ENCODE measurements at regions not wholly inside any gene's neighbourhood (a gene's known extent, or its start where the extent isn't known, plus 50 kb on each side); places are given as distances from the start of the nearest gene placed in this dataset.
A peak's percentile ranks its signal among the peaks of the same experiment; 100 is the strongest.

GRCh38 chr6:30396833-30397479 lies 52.0 kb downstream of the RPP21 start:
- peak; percentile 79 to 89 for DNase-seq

DNA sequence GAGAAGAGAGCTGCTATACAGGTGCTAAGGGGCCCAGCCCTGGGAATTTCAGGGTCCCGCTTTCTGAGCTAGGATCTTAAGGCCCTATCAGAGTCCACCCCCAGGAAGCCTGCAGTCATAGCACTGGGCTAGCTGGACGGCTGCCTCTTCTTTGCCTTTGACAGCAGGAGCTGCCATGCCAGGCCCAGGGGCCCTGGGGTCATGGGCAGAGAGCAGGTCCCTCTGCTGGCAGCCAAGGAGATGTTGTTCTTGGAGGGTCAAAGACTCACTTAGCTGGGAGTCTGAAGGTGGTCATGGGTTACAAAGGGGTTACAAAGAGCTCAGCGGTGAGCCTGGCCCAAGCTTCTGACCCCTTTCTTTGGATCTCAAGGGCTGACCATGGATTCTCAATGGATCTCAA lies 52.7 kb downstream of the RPP21 start:
- DNase-seq: no peak

DNA sequence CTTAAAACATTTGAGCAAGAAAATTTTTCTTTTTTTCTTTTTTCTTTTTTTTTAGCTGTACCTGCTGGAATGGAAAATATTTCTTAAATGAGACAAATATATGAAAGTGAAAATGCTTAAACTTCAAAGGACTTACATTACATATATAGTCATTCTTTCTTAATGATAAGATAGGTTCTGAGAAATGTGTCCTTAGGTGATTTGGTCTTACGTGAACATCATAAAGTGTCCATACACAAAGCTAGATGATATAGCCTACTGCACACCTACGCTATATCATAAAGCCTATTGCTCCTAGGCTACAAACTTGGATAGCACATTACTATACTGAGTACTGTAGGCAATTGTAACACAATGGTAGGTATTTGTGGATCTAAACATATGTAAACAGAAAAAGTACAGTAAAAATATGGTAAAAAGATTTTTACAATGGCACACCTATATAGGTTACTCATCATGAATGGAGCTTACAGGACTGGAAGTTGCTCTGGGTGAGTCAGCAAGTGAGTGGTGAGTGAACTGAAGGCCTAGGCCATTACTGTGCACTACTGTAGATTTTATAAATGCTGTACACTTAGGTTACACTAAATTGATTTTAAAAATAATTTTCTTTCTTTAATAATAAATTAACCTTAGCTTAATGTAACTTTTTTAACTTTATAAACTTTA lies 54.6 kb downstream of the RPP21 start:
- no peak for DNase-seq

- DNase-seq: no peak
These were observed 61.0 kb downstream of the RPP21 start for GRCh38 chr6:30405934-30406333.

DNA sequence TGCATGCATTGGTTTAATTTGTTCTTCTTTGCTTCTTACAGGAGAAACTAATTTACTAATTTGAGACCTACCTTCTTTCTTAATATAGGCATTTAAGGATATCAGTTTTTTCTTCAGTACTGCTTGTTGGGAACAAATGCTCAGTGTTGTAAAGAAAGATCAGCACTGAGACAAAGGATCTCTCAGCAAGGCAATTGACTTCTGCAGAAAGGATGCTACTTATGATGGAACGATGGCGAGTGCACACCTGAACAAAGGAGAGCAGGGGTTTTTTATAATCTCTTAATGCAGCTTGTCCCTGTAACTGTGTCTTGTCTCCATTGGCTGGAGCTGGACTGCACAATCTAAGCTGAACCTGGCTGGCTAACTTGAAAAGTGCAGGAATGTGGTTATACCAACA lies 64.2 kb downstream of the RPP21 start:
- DNase-seq: no peak

- peak; percentile 55 to 59 for DNase-seq
These were observed 66.7 kb downstream of the RPP21 start for GRCh38 chr6:30411515-30412207.

DNA sequence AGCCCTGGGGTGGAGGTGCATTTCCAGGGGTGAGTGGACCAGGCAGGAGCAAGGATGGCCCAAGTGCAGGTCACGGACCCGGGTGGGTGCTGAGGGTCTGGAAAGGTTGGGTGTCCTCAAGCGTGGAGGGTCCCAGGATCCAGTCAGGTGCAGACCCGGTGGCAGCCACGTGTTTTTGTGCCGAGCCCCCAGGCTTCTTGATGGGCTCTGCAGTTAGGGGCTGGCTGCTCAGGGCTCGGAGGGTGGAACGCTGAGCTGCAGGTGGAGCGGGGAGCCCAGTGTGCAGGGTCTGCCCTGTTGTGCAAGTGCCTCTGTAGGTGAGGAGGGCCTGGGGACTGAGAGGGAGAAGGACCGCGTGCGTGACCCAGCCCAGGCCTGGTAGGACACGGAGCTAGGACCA lies 70.9 kb upstream of the HLA-E start:
- DNase-seq: no peak

DNA sequence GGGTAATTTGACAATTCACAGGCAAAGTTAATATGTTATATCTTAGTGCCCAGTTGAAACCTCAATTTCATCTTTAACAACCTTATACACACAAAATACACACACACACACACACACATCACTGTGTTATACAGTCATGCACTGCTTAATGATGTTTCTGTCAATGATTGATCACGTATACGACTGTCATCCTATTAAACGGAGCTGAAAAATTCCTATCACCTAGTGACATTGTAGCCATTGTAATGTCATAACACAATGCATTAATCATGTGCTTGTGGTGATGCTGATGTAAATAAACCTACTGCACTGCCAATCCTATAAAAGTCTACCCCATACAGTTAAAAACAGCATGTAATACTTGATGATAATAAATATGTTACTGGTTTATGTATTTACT lies 64.8 kb upstream of the HLA-E start:
- no peak for DNase-seq
